HG02884 (cell line): ENCODE measurements at regions not wholly inside any gene's neighbourhood (a gene's known extent, or its start where the extent isn't known, plus 50 kb on each side); places are given as distances from the start of the nearest gene placed in this dataset.

Experiments
- ATAC-seq: cut with Tn5 transposase; IDR thresholded peaks from one replicate; pipeline ENCODE4 v1.9.1; 2021; ENCODE audit warnings: mild to moderate bottlenecking, moderate library complexity; ENCODE audit not compliant: unreplicated experiment

GRCh38 chr4:67051000-67051789, 494.1 kb downstream of the CENPC start:
- ATAC-seq = no peak

GRCh38 chr4:67049446-67049845, 495.9 kb downstream of the CENPC start:
- ATAC-seq = no peak

GRCh38 chr4:67048530-67048929, 496.8 kb downstream of the CENPC start:
- ATAC-seq = no peak

- no peak for ATAC-seq
Observed at GRCh38 chr4:67040315-67040714, 505.0 kb downstream of the CENPC start.

- ATAC-seq = no peak
Observed at GRCh38 chr4:67038228-67038566, 507.1 kb downstream of the CENPC start.

GRCh38 chr4:67037504-67038227, 507.6 kb downstream of the CENPC start:
- no peak for ATAC-seq

GRCh38 chr4:67036791-67037190, 508.5 kb downstream of the CENPC start:
- no peak for ATAC-seq

- no peak for ATAC-seq
Observed at GRCh38 chr4:67035986-67036385, 509.3 kb downstream of the CENPC start.

GRCh38 chr4:67035501-67035900, 509.8 kb downstream of the CENPC start:
- no peak for ATAC-seq

GRCh38 chr4:67030636-67031035, 514.7 kb downstream of the CENPC start:
- ATAC-seq = no peak

- ATAC-seq = no peak
Observed at GRCh38 chr4:67020438-67020797, 524.9 kb downstream of the CENPC start.

GRCh38 chr4:67019686-67020437, 525.4 kb downstream of the CENPC start:
- ATAC-seq = no peak

- ATAC-seq = no peak
Observed at GRCh38 chr4:67014592-67014991, 530.7 kb downstream of the CENPC start.

GRCh38 chr4:67006791-67007190, 538.5 kb downstream of the CENPC start:
- ATAC-seq = no peak

- ATAC-seq = no peak
Observed at GRCh38 chr4:66991521-66991920, 553.8 kb downstream of the CENPC start.

GRCh38 chr4:66974665-66975064, 570.6 kb downstream of the CENPC start:
- ATAC-seq = no peak

GRCh38 chr4:66972087-66972486, 573.2 kb downstream of the CENPC start:
- ATAC-seq = no peak

- no peak for ATAC-seq
Observed at GRCh38 chr4:66964467-66964866, 580.8 kb downstream of the CENPC start.

- no peak for ATAC-seq
Observed at GRCh38 chr4:66963084-66963483, 582.2 kb downstream of the CENPC start.

GRCh38 chr4:66959207-66959606, 586.1 kb downstream of the CENPC start:
- ATAC-seq = no peak

GRCh38 chr4:66956852-66957251, 588.5 kb downstream of the CENPC start:
- no peak for ATAC-seq

GRCh38 chr4:66956426-66956825, 588.9 kb downstream of the CENPC start:
- no peak for ATAC-seq
